ENCODE measurements at regions not wholly inside any gene's neighbourhood (a gene's known extent, or its start where the extent isn't known, plus 50 kb on each side); places are given as distances from the start of the nearest gene placed in this dataset.

DNA sequence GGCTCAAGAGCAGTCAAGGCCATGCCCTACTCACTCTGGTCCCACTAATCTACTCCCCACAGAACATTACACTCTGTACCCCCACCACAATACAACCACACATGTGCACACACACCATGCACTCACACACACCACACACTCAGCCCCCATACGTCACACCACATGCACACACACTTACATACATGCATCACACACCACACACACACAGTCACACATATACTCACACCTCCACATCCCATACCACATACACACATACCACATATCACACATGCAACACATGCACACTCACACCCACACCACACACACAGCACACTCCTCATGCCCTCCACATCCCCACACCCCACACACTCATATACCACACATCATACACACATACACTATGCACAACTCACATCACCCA lies 67.6 kb downstream of the RASL11A start:
- TF ChIP-seq HCFC1 (IDR thresholded peaks at IDR 0.05; ENCODE audit: low read length) (no peak), CTCF (IDR thresholded peaks at IDR 0.05 in 2 of 3, conservative IDR thresholded peaks at IDR 0.05 in 1 of 3; ENCODE audit: control insufficient read depth in 2 of 3, extremely low read depth in 1 of 3, insufficient read depth in 1 of 3, low read depth in 3 of 3, low read length in 3 of 3) (no peak), SMAD1 (IDR thresholded peaks at IDR 0.05; ENCODE audit: low read depth, partially characterized antibody) (no peak), ZZZ3 (IDR thresholded peaks at IDR 0.05; ENCODE audit: control insufficient read depth, insufficient read length, low read depth) (no peak), SP1 (IDR thresholded peaks at IDR 0.05; ENCODE audit: low read depth, low read length) (no peak), BRCA1 (IDR thresholded peaks at IDR 0.05; ENCODE audit: low read depth, low read length) (no peak), EZH2 (IDR thresholded peaks at IDR 0.05; ENCODE audit: borderline replicate concordance, control insufficient read depth, low read depth, low read length) (no peak), RAD21 (IDR thresholded peaks at IDR 0.05; ENCODE audit: insufficient read depth, low read depth, low read length) (no peak), NFYB (IDR thresholded peaks at IDR 0.05; ENCODE audit: insufficient read depth, low read depth, low read length) (no peak), SPI1 (IDR thresholded peaks at IDR 0.05; ENCODE audit: borderline replicate concordance, insufficient read depth, low read depth, low read length) (no peak), SIX5 (IDR thresholded peaks at IDR 0.05; ENCODE audit: low read depth, low read length, severe bottlenecking) (no peak)
- TF ChIP-seq, protein P1, sequence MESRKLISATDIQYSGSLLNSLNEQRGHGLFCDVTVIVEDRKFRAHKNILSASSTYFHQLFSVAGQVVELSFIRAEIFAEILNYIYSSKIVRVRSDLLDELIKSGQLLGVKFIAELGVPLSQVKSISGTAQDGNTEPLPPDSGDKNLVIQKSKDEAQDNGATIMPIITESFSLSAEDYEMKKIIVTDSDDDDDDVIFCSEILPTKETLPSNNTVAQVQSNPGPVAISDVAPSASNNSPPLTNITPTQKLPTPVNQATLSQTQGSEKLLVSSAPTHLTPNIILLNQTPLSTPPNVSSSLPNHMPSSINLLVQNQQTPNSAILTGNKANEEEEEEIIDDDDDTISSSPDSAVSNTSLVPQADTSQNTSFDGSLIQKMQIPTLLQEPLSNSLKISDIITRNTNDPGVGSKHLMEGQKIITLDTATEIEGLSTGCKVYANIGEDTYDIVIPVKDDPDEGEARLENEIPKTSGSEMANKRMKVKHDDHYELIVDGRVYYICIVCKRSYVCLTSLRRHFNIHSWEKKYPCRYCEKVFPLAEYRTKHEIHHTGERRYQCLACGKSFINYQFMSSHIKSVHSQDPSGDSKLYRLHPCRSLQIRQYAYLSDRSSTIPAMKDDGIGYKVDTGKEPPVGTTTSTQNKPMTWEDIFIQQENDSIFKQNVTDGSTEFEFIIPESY (IDR thresholded peaks at IDR 0.05), result no peak
